Glomerular endothelial cell (primary cell): ENCODE measurements at regions not wholly inside any gene's neighbourhood (a gene's known extent, or its start where the extent isn't known, plus 50 kb on each side); places are given as distances from the start of the nearest gene placed in this dataset.
"Not testable (repeated sequence)": the region's sequence is repeated elsewhere in the genome, so short reads cannot be mapped to it uniquely, and the experiment has no call there.

ENCODE experiments used
- DNase-seq: peaks from one replicate; pipeline ENCODE4 v3.0.0-alpha.2; 2011; ENCODE audit warnings: low read depth, low spot score; ENCODE audit errors: extremely low read depth

DNA sequence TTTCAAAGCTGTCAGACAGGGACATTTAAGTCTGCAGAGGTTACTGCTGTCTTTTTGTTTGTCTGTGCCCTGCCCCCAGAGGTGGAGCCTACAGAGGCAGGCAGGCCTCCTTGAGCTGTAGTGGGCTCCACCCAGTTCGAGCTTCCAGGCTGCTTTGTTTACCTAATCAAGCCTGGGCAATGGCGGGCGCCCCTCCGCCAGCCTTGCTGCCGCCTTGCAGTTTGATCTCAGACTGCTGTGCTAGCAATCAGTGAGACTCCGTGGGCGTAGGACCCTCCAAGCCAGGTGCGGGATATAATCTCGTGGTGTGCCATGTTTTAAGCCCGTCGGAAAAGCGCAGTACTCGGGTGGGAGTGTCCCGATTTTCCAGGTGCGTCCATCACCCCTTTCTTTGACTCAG is 919.2 kb upstream of the ARRDC3 start:
- not testable (repeated sequence) for DNase-seq

DNA sequence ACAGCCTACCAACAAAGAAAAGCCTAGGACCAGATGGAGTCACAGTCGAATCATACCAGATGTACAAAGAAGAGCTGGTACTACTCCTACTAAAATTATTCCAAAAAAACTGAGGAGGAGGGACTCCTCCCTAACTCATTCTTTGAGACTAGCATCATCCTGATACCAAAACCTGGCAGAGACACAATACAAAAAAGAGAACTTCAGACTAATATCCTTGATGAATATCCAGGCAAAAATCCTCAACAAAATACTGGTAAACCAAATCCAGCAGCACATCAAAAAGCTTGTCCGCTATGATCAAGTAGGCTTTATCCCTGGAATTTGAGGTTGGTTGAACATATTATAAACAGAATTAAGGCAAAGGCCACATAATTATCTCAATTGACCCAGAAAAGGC is 900.4 kb upstream of the ARRDC3 start:
- no peak for DNase-seq

DNA sequence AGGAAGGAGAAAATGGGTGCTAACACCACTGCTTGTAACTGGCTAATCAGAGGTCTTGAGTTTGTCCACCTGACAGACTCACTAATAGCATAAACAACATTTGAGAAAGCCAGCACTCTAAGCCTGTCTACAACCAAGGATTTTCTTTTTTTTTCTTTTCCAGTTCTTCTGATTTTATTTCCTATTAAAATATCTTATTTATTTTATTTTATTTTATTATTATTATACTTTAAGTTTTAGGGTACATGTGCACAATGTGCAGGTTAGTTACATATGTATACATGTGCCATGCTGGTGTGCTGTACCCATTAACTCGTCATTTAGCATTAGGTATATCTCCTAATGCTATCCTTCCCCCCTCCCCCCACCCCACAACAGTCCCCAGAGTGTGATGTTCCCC is 888.6 kb upstream of the ARRDC3 start:
- not testable (repeated sequence) for DNase-seq

DNA sequence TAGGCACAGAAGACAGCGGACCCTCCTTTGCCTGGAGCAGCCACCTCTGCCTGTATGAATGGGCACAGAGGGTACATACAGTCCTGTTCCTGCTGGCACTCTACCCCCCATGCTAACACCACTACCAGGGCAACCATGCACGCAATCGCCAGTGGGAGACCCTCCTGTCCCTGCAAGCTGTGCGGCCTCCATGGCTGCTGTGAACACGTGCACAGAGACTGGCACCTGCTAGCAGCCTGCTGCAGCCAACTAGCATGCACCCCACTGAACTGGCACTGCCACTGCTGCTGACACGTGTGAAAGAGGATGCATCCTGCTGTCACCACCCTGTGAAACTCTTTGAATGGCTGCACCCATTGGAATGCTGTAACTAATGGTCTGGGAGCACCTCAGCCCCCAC is 885.2 kb upstream of the ARRDC3 start:
- no peak for DNase-seq

DNA sequence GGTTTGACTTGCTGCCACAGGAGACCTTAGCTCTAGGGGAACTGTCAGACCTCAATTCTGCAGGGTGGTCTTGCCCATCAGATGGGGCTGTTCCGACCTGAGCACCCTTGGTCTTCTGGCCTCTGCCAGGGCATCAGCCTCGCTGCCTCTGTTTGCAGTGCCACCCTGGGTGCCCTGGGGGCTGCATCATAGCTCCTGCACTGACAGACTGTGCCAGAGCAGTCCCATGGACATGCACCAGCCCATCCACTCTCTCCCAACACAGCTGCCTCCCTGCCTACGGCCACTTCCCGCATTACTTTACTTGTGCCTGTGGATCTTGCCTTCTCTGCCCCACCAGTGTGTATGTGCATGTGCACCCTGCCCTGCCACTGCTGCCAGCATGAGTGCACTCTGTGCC is 884.7 kb upstream of the ARRDC3 start:
- no peak for DNase-seq

DNA sequence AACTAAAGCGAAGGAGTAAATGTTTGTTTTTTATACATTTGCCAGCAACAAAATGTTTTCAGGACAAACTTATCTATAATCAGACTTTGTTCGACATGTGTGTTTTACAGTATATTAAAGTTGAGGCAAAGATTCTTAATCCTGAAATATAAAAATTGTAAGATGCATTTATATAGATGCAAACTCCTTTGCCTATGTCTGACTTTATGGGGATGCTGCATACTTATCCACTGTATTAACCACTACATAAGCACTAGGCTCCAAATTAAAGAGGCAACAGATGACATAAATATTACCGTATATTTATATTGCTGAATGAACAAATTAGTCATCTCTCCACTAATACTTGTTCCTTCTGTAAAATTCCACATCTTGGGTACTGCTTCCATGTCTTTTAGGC is 882.7 kb upstream of the ARRDC3 start:
- DNase-seq = no peak

DNA sequence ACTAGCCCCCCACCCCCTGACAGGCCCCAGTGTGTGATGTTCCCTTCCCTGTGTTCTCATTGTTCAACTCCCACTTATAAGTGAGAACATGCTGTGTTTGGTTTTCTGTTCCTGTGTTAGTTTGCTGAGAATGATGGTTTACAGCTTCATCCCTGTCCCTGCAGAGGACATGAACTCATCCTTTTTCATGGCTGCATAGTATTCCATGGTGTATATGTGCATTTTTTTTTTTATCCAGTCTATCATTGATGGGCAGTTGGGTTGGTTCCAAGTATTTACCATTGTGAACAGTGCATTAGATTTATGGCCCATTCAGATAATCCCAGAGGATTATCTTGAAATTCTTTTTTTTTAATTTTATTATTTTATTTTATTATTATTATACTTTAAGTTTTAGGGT is 872.5 kb upstream of the ARRDC3 start:
- not testable (repeated sequence) for DNase-seq

DNA sequence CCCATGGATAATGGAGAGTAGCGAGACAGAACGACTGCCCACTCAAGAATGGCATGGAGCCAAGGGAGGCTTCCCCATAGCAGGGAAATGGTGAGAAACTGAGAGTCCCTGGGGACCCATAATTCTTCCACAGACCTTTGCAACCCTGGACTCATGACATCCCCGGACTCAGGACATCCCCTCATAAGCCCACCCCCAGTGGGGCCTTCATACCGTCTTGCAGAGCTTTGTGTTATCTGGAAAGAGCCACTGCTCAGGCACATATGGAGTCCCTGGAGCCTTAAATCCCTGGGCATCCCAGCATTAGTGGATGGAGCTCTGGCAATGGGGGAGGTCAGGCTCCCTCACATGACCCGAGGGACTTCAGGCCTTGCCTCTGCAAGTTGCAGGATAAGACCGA is 865.4 kb upstream of the ARRDC3 start:
- DNase-seq = no peak

DNA sequence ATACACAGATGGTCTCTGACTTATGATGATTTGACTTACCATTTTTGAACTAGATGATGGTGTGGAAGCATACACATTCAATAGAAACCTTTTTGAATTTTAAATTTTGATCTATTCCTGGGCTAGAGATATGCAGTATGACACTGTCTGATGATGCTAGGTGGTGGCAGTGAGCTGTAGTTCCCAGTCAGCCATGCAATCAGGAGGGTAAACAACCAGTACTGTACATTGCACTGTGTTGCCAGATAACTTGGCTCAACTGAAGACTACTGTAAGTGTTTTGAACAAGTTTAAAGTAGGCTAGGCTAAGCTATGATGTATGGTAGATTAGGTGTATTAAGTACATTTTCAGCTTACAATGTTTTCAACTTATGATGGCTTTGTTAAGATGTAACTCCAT is 859.1 kb upstream of the ARRDC3 start:
- no peak for DNase-seq

DNA sequence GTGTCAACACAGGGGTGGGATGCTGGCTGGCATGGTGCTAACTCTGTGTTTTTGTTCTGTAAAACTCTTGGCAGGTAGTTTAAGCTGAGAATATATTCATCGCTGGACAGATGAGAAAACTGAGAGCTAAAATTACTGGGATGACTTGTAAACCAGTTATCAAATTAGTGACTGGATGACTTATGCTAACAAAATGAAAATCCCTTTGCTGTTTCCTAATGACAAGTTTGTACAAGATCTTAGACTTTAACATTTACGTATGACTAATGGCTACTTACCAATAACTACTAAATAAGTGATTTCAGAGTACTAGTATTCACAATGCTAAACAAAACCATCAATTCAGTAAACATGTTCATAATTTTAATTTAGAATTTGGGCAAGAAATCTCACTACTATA is 854.8 kb upstream of the ARRDC3 start:
- DNase-seq = no peak

DNA sequence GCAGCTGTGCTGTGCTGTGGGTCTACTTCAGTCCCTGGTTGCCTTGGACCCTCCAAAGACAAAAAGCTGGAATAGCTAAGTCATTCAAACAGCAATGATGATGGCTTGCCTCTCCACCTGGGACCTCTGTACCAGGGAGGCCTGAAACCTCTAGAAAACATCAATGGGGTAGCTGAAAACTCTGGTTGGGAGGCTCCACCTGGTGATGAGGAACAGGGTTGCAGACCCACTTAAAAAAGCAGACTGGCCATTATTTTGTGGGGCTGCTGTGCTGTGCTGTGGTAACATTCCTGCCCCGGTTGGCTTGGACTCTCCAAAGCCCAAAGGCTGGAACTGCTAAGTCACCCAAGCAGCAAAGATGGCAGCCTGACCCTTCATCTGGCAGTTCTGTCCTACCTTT is 839.3 kb upstream of the ARRDC3 start:
- DNase-seq = no peak

DNA sequence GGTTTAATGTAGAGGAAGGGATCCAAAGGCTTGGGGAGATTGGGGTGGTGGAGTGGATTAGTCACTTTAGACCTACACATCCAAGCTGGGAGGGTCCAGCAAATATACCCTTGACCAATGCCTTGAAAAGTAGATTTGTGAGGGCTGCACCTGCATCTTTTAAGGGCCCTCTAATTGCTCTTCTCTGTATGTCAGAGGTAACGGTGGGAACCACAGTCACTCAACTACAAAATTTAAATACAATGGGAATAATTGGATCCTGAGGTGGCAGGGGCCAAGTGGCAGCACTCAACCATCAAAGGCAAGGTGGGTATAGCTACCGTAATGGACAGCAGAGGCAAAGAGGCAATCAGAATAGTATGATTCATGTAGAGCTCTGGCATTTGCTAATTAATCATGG is 833.7 kb upstream of the ARRDC3 start:
- DNase-seq = not testable (repeated sequence)

DNA sequence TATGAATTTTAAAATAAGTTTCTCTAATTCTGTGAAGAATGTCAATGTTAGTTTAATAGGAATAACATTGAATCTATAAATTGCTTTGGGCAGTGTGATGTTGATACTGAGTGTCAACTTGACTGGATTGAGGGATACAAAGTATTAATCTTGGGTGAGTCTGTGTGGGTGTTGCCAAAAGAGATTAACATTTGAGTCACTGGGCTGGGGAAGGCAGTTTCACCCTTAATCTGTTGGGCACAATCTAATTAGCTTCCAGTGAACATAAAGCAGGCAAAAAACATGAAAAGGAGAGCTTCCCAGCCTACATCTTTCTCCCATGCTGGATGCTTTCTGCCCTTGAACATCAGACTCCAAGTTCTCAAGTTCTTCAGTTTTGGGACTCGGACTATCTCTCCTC is 832.0 kb upstream of the ARRDC3 start:
- DNase-seq = no peak

DNA sequence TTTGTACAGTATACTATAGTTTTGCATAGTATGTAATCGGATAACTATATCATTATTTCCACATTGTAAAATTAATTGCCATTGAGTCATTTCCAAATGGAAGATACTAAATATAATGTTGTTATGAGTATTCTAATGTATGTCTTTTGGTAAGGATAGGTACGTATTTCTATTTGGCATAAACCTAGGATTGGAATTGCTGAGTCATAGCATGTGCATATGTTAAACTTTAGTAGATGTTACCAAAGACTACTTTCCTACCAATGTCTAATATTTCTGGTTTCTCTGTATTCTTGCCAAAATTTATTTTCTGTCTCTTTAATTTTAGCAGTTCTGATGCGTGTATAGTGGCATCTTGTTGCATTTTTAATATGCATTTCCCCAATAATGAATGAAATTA is 825.1 kb upstream of the ARRDC3 start:
- no peak for DNase-seq

DNA sequence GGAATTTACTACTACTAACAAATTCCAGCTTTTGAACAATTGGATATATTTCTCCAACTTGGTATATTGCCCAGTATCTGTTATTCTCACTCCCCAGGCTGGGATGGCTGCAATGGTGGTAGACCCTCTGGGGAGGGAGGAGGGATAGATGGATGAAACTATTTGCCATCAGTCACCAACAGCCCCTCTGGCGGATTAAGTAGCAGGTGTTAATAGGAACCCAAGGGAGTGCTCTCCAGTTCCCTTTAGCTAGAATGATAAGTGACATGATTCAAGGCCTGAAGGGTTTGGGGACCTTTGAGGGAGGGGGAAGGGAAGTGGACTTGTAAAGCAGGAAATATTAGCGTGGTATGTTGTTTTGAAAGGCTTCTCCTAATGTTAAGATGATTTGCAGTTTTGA is 824.0 kb upstream of the ARRDC3 start:
- DNase-seq = no peak

DNA sequence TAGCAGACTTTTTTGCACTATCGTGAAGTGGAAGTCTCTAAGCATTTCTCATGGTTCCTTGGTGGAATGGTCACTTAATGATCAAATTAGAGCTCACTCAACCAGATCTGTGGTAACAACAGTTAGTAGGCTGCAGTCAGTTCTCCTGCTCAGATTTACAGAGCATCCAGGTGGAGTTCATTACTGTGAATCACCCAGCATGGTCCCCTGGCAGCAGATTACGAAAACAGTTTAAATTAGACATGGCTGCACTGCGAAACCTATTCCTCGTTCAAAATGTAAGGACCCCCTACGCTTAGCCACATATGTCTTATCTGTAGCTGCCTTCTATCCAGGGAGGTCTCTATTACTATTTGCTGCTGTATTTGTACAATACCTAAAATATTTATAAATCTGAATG is 823.6 kb upstream of the ARRDC3 start:
- DNase-seq = no peak

DNA sequence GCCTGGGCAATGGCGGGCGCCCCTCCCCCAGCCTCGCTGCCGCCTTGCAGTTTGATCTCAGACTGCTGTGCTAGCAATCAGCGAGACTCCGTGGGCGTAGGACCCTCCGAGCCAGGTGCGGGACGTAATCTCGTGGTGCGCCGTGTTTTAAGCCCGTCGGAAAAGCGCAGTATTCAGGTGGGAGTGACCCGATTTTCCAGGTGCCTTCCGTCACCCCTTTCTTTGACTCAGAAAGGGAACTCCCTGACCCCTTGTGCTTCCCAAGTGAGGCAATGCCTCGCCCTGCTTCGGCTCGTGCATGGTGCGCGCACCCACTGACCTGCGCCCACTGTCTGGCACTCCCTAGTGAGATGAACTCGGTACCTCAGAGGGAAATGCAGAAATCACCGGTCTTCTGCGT is 815.9 kb upstream of the ARRDC3 start:
- not testable (repeated sequence) for DNase-seq

DNA sequence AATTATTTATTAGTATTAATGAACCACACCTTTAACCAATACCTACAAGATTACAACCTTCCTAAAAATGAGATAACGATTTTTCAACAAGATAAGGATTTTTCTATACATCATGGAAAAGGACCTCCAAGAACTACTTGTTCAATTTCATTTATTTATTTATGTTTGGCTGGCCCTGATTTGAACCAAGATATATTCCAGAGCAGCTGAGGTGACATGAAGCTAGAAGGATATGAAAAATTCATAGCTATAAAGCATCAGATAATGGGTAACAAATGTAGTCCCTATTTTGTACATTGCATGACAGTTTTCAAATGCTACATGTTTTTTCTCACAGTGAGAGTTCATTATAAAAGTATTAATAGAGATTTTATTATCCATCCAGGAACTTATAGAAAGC is 798.5 kb upstream of the ARRDC3 start:
- DNase-seq = no peak

DNA sequence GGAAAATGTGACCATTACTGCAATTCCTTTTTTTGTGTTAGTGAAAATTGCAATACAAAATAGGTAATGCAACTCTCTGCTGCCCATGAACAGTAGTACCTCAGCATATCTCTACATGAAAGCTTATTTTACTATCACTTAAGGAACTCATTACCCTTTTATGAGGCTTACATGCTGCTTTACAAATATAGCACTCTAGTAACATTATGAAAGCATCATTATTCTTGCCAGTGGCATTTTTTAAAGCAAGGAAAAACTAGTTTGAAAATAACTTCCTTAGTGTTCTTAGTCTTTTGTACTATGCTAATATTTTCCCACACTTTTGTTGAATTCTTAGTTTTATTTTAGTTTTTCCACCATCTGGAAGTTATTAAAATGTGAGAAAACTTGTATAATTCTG is 797.3 kb upstream of the ARRDC3 start:
- no peak for DNase-seq

DNA sequence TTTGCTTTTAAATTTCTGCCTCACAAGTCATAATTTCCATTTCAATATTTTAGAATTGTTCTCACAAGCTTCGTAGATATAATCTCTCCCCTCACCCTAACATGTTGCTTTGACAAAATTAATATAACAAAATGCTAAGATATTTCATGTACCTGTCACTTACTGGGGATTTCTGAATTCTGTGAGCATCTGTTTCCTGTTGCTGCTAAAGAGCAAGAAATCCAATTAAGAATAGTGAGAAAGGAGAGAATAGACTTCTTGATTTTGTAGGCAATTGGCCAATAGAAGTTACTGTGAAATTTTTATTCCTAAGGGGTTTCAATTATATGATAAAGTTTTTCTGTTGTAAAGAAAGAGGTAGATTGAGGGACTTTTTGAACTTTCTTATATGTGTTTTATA is 796.5 kb upstream of the ARRDC3 start:
- DNase-seq = no peak

DNA sequence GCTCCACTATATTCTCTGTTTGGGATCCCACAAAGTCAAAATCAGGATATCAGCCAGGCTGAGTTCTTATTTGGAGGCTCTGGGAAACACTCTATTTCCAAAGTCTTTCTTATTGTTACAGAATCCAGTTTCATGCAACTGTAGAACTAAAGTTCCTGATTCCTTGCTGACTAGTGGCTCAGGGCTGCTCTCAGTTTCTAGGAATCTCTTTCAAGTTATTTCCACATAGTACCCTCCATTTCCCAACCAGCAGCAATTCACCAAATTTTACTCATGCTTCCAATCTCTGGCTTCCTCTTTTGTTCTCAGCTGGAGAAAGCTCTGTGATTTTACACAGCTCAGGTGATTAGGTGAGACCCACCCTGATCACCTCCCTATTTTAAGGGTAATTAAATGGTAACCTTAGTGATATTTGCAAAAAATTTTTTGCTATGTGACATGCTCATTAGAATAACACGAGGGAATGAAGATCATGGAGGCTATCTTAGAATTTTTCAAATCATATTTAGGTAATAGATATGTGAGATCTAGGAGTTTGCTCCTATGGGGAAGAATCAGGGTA is 794.9 kb upstream of the ARRDC3 start:
- DNase-seq = no peak

DNA sequence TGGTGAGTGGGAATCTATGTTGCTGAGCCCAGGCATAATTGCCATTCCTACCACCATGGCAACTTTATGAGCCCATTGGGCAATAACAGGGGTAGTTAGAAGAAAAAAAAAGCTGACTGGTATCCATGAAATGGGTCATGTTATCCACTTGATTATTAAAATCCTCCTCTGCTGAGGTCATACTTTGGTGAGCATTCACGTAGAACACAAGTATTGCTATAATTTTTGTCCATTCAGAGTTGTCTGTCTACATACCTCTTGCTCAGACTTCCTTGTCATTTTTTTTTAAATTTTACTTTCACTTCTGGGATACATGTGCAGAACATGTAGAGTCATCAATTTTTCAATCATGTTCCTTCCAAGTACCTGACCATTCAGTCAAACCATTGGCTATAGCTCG is 780.8 kb upstream of the ARRDC3 start:
- no peak for DNase-seq

DNA sequence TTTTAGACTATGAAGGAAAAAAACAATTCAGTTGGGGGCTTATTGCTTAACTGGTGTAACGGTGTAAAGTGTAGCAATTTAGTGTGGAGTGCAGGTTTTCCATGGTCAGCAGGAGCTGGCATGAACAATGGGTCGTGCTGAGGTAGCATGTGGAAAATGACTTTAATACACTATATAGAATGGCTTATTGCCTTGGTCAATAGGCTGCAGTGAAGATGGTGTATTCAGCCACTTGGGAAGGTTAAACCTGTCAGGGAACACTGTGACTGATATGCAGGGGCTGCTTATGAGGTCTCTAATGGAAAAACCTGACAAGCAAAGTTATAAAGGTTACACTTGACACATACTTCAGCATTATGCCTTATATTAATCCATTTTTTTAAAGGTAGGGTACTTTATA is 764.7 kb upstream of the ARRDC3 start:
- no peak for DNase-seq

DNA sequence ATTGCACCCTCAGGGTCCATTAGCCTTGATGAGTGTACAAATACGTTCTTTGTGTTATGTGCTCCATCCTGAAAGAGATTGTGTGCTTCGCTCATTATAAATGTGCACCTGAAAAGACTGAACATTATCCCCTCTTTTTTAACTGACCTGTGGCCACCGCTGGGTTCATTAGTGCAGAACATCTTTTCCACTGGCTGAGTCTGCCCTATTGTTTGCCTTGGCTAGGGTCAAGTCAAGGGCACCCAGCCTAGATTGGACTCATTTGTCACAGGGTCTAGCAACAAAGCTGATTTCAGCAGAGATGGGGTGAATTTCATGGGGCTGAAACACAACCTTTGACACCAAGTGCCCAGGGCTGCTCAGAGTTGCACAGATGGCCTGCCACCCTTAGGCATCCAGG is 764.1 kb upstream of the ARRDC3 start:
- DNase-seq = no peak
